ENCODE measurements at regions not wholly inside any gene's neighbourhood (a gene's known extent, or its start where the extent isn't known, plus 50 kb on each side); places are given as distances from the start of the nearest gene placed in this dataset.

GRCh38 chr9:7854763-7855162 lies 55.2 kb upstream of the DMAC1 start:
- H3K4me3 ChIP-seq (replicated peaks in 1 of 3; ENCODE audit: insufficient read depth in 1 of 3, low read depth in 1 of 3, low read length in 3 of 3) = no peak overlapping the region
- H3K9ac ChIP-seq (replicated peaks; ENCODE audit: extremely low read depth, insufficient read depth, low read length) = no peak overlapping the region
- H2AFZ ChIP-seq (ENCODE audit: low read depth, low read length) = no peak overlapping the region
- H3K9me1 ChIP-seq (replicated peaks; ENCODE audit: control insufficient read depth, extremely low read depth, insufficient read depth, low read length) = no peaks in the 10 kb centered on the region
- no peak for TF ChIP-seq MYC (IDR thresholded peaks at IDR 0.05; ENCODE audit: low read depth, low read length)
- no peak for TF ChIP-seq POLR2A (IDR thresholded peaks at IDR 0.05; ENCODE audit: low read depth, low read length)
- no peak for TF ChIP-seq MAX (IDR thresholded peaks at IDR 0.05; ENCODE audit: insufficient read depth, insufficient read length)
- TF ChIP-seq FOS (IDR thresholded peaks at IDR 0.05; ENCODE audit: borderline replicate concordance, insufficient read depth, low read length) = no peak
- TF ChIP-seq GATA2 (IDR thresholded peaks at IDR 0.05; ENCODE audit: insufficient read depth, insufficient read length, low read depth, low read length) = no peak
- TF ChIP-seq EZH2 (IDR thresholded peaks at IDR 0.05; ENCODE audit: borderline replicate concordance, low read depth, low read length, severe bottlenecking) = no peak
- TF ChIP-seq CTCF (IDR thresholded peaks at IDR 0.05; ENCODE audit: extremely low read depth in 1 of 2, insufficient read depth in 1 of 2, low read depth in 1 of 2, low read length in 2 of 2) = no peak
- no peak for TF ChIP-seq JUN (IDR thresholded peaks at IDR 0.05; ENCODE audit: borderline replicate concordance, insufficient read depth, insufficient read length, low read depth)
- no peak for TF ChIP-seq POLR2AphosphoS5 (IDR thresholded peaks at IDR 0.05; ENCODE audit: insufficient read depth, low read depth, low read length)
- no peak overlapping the region for H3K4me2 ChIP-seq (ENCODE audit: insufficient read depth, low read length)
- H3K27me3 ChIP-seq (ENCODE audit: control insufficient read depth in 2 of 2, insufficient read depth in 2 of 2, low read length in 2 of 2) = no peaks in the 10 kb centered on the region
- no peak for FAIRE-seq
- no TSS peak for BruUV-seq (replicated peaks)
- intact Hi-C loops (cut with micrococcal nuclease) (no loop called here), dilution Hi-C loops (cut with MboI; ENCODE audit: extremely low pct_ligation_motif_present, low sequenced_read_pairs) (no loop called here)
- ChIA-PET POLR2A (no interaction called here), CTCF (no interaction called here)
- no peaks in the 10 kb centered on the region for H3K9me3 ChIP-seq (replicated peaks; ENCODE audit: control insufficient read depth, insufficient read depth, low read length)
- H3K79me2 ChIP-seq (ENCODE audit: control insufficient read depth, insufficient read depth, low read length) = no peaks in the 10 kb centered on the region
- H3K36me3 ChIP-seq (ENCODE audit: control insufficient read depth in 2 of 2, extremely low read depth in 1 of 2, insufficient read depth in 2 of 2, low read length in 2 of 2) = no peaks in the 10 kb centered on the region
- no peaks in the 10 kb centered on the region for H4K20me1 ChIP-seq (replicated peaks; ENCODE audit: control insufficient read depth, extremely low read depth, insufficient read depth, low read length)
- no peaks in the 10 kb centered on the region for H3K4me1 ChIP-seq (ENCODE audit: control insufficient read depth, extremely low read depth, insufficient read depth, low read length)
- H3K27ac ChIP-seq (ENCODE audit: insufficient read depth, low read depth, low read length) = no peak overlapping the region
- DNase-seq (ENCODE audit: low read depth, low spot score) = no peak

Data from endothelial cell of umbilical vein (primary cell).